Anterior cingulate cortex (tissue), 58 donors: ENCODE measurements at regions not wholly inside any gene's neighbourhood (a gene's known extent, or its start where the extent isn't known, plus 50 kb on each side); places are given as distances from the start of the nearest gene placed in this dataset.
"Not testable (repeated sequence)": the region's sequence is repeated elsewhere in the genome, so short reads cannot be mapped to it uniquely, and the experiment has no call there.

ENCODE experiments used
- DNase-seq, 58 donors: peaks; one replicate each; lab custom pipeline; 2025; lab: John Stamatoyannopoulos, UW

DNA sequence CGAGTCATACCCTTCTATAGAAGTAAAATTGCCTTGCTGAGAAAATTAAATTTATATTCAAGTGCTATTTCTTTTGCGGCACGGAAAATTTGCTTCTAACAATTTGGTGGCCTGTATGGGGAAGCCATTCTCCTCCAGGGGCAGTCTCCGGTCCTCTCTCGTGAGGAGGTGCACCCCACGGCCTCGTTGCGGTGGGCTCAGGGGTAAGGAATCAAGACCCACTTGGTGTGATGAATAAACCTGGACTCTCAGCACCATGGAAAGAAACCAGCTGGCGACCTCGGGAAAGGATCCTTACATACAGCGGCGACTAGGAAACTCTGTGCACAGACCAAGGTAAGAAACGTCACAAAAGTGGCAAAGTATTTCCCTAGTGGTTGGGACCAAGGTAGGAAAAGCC is 252.9 kb downstream of the DPY19L2 start:
- no peak for DNase-seq

- DNase-seq: no peak
Measured at GRCh38 chr12:63410197-63410596, 258.1 kb downstream of the DPY19L2 start.

DNA sequence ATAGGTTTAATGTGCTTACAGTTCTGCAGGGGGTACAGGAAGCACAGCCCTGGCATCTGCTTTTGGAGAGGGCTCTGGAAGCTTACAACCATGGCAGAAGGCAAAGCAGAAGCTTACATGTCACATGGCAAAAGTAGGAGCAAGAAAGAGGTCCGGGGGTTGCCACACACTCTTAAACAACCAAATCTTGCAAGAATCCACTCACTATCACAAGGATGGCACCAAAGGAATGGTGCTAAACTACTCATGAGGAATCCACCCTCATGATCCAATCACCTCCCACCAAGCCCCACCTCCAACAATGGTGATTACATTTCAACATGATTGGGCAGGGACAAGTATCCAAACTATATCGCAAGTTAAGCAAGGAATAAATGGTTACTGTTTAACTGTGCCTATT is 255.8 kb upstream of the AVPR1A start:
- no peak for DNase-seq

DNA sequence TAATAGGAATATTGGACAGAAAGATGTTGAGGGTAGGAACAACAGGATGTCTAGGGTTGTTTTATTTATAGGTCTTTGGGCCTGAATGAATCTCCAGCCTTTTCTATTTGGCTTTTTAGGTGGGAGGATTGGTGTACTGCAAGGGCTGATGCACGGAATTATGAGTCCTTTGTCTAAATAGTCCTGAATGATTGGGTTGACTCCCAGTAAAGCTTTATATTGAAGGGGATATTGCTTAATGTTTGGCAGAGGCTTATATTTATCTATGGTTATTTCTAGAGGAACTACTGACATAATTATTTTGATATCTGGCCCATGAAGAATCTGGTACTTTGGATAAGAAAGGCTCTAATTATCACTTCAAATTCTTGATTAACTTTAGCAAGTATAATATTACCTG is 253.6 kb upstream of the AVPR1A start:
- DNase-seq: no peak

- DNase-seq: no peak
Measured at GRCh38 chr12:63403256-63403655, 252.3 kb upstream of the AVPR1A start.

GRCh38 chr12:63400718-63401117 is 249.7 kb upstream of the AVPR1A start:
- DNase-seq: no peak

GRCh38 chr12:63400318-63400717 is 249.3 kb upstream of the AVPR1A start:
- DNase-seq: no peak

DNA sequence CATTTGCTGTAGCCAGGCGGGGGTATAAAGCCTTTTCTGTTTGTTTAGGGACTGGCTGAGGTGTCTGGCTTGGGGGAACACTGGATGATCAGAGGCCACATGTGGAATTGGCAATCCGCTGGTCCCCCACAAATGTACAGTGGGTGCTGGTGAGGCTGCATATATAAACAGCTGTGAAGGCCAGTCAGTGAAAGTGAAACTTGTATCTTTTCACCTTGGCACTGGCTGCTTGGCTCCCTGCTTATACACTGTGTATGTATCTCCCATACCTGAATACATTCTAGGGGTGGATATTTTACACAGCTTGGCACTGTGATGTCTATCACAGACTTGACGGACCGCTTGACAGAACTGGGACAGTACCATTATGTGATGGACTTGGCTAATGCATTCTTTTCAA is 246.8 kb upstream of the AVPR1A start:
- no peak for DNase-seq

DNA sequence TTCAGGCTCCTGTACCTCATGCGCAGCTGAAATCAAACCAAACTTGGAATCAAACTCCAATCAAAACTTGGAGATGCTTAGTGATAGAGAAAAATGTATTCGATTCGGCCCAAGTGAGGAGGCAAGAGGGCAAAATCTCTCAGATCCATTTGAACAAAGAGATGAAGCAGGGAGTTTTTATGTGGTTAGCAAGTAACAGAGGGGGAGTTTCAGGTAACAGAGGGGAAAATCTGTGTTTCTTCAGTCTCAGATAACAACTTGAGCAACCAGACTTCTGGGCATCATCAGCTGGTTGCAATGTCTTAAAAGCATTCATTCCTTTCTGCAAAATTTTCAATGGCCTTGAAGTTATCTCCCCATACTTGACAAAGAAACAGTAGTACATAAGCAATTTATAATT is 245.1 kb upstream of the AVPR1A start:
- no peak for DNase-seq

GRCh38 chr12:63394983-63395382 is 244.0 kb upstream of the AVPR1A start:
- DNase-seq: no peak

DNA sequence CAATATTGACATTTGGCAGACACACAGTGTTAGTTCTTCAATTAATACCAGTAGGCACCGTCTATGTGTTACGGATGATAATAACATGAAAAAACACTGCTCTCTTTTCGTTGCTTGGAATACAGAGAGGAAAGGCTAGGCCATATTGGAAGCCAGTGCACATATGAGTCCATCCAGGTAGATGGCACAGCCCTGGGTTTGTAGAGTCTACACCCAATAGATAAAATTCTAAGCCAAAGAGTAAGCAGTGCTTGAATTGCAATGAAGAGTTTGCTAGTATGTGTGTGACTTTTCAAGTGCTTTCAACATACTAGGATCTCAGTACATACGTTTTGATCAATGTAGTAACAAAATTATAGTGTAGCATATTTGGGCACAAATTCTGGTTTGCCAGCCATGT is 243.3 kb upstream of the AVPR1A start:
- DNase-seq: no peak

GRCh38 chr12:63389211-63389610 is 238.2 kb upstream of the AVPR1A start:
- no peak for DNase-seq

DNA sequence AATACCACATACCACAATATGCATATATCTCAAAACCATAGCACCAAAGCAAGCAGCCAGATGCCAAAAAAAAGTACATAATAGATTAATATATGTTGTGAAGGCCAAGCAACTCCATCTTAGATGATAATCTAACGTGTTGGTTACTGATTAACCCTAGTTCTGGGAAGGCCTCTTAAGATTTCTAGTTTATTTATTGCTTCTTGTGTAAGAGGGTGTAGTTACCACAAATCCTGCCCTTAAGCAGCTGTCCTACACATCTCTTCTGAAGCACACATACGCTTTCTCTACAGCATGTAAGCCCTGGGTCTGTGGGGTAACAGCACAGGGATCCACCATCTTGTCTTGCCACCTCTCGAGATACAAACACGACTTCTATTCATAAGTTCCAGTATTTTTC is 236.8 kb upstream of the AVPR1A start:
- no peak for DNase-seq

- DNase-seq: no peak
Measured at GRCh38 chr12:63382930-63383329, 231.9 kb upstream of the AVPR1A start.

- DNase-seq: no peak
Measured at GRCh38 chr12:63362791-63363190, 211.8 kb upstream of the AVPR1A start.

DNA sequence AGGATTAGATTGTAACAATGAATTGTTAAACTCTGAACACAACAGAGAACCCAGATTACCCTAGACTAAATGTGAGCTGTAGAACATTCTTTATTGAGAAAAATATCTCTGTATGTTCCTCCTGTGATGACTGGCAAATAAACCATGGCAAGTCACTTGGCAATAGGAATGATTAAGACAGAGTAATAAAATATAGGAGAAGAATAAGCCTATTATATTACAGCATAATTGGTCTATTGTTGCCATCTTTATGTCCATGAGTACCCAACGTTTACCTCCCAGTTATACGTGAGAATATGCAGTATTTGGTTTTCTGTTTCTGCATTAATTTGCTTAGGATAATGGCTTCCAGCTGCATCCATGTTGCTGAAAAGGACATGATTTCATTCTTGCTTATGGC is 211.2 kb upstream of the AVPR1A start:
- DNase-seq: no peak

DNA sequence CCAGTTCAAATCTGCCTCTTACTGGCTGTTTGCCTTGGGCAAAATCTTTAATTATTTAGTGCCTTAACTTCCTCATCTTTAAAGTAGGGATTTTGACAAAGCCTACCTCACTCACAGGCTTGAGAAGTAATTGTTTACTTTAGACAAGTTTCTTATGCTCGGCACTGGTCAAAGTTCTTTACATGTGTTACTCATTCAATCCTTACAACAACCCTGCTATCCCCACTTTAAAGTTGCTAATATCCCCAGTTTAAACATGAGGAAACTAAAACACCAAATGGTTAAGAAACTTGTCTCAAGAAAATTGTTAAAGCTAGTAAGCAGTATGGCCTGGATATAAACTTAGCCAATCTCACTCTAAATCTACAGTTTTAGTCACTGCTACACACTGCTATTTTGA is 204.0 kb upstream of the AVPR1A start:
- no peak for DNase-seq

DNA sequence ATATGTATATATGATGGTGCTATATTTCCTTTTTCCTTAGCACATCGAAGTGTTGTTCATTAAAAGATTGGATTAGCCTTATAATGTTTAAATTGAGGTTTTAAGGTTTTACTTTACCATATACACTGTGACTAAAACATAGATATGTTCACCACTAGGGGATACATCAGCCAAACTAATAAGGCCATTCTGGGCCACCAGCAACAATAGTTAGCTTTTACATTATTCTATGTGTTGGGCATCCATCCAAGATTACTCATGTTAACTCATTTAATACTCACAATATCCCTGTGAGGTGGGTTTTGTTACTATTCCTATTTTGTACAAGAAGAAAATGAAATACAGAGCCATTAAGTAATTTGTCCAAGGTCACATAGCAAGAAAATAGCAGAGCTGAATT is 202.6 kb upstream of the AVPR1A start:
- DNase-seq: no peak

GRCh38 chr12:63351370-63351769 is 200.4 kb upstream of the AVPR1A start:
- no peak for DNase-seq

DNA sequence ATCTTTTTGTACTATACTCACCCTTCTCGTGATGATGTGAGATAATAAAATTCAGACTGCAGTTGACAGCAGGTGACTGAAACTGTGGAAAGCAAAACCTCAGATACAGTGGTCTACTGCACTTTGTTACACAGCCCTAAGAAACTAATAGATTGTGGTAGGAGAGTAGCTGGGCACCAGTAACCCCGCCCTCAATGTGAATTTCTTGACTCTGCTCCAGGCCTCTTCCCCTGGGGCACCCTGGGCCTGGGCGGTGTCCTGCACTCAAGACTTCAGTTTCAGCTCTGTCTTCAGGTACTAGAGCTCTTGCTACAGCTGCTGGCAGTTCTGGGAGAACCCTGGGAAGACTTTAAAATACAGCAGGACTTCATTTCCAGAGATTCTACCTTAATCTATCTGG is 197.6 kb upstream of the AVPR1A start:
- no peak for DNase-seq

GRCh38 chr12:63337158-63337557 is 186.2 kb upstream of the AVPR1A start:
- DNase-seq: not testable (repeated sequence)

DNA sequence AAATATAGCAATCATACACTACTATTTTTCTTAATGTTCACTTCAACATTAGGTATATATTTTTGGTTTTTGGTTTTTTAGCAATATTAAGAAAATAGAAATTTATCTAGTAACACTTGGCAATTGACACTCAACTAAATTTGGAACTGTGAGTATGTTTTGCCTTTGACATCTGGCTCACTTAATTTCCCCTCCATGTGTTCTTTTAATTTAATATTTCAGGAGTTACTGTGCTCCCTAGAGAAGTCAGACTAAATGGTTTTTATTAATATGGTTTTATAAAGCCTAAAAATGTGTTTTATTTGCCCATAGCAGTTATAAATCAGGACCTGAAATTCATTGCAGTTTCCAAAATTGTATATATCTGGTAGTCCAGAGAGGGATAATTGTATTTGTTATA is 175.3 kb upstream of the AVPR1A start:
- DNase-seq: no peak

GRCh38 chr12:63325757-63326156 is 174.8 kb upstream of the AVPR1A start:
- DNase-seq: no peak

DNA sequence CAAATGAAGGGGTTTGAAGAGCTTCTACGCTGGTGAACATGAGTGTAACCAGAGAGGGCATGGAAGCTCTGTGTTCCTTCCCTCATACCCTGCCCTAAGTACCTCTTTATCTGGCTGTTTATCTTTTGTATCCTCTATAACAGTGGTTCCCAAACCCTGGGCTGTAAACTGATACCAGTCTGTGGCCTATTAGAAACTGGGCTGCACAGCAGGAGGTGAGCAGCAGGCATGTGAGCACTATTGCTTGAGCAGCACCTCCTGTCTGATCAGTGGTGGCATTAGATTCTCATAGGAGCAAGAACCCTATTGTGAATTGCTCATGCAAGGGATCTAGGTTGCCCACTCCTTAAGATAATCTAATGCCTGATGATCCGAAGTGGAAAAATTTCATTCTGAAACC is 172.9 kb upstream of the AVPR1A start:
- no peak for DNase-seq
